ENCODE measurements at regions not wholly inside any gene's neighbourhood (a gene's known extent, or its start where the extent isn't known, plus 50 kb on each side); places are given as distances from the start of the nearest gene placed in this dataset.

DNA sequence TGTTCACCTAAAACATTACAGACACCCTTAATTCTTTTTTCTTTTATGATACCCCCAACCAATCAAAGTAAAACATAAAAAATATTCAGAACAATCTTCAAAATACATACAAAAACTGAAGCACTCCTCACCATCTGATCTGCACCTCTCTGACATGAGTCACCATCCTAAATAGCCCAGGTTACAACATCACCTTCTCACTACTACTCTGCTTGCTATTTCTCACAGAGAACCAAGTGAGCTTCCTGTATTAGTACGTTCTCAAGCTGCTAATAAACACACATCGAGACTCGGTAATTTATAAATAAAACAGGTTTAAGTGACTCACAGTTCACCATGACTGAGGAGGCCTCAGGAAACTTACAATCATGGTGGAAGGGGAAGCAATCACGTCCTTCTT lies 183.5 kb downstream of the CBLN2 start:
- no peak overlapping the region for H3K4me3 ChIP-seq (ENCODE audit: low read depth in 1 of 2, low read length in 2 of 2)
- H3K36me3 ChIP-seq (ENCODE audit: control insufficient read depth in 1 of 2, insufficient read depth in 2 of 2, low read length in 2 of 2), result no peaks in the 10 kb centered on the region
- peaks cover 0 to 3% of the 10 kb centered on the region in 2 donors for H3K9me3 ChIP-seq (ENCODE audit: control insufficient read depth in 1 of 2, low read length in 2 of 2)
- H3K27me3 ChIP-seq (ENCODE audit: low read depth, low read length), result no peaks in the 10 kb centered on the region
- H3K4me1 ChIP-seq (ENCODE audit: control insufficient read depth in 1 of 2, insufficient read depth in 2 of 2, low read length in 2 of 2), result no peaks in the 10 kb centered on the region
- no peak overlapping the region for H3K27ac ChIP-seq (ENCODE audit: low read length)

DNA sequence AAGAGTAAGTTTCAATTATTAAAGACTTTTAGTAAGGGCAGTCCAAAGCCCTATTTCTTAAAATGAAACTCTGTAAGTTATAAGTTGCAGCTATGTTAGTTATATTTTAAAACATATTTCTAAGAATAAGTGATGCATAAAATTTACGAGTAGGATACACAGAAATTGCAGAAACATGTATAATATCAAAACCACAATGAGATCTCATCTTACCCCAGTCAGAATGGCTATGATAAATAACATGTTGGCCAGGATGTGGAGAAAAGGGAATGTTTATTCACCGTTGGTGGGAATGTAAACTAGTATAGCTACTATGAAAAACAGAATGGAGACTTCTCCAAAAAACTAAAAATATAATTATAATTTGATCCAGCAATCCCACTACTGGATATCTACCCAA lies 201.2 kb downstream of the CBLN2 start:
- Histone ChIP-seq H3K27me3 (ENCODE audit: low read depth, low read length) (no peaks in the 10 kb centered on the region), H3K4me1 (ENCODE audit: control insufficient read depth in 1 of 2, insufficient read depth in 2 of 2, low read length in 2 of 2) (no peaks in the 10 kb centered on the region), H3K36me3 (ENCODE audit: control insufficient read depth in 1 of 2, insufficient read depth in 2 of 2, low read length in 2 of 2) (no peaks in the 10 kb centered on the region), H3K27ac (ENCODE audit: low read length) (no peak overlapping the region), H3K9me3 (ENCODE audit: control insufficient read depth in 1 of 2, low read length in 2 of 2) (no peaks in the 10 kb centered on the region), H3K4me3 (ENCODE audit: low read depth in 1 of 2, low read length in 2 of 2) (no peak overlapping the region)

DNA sequence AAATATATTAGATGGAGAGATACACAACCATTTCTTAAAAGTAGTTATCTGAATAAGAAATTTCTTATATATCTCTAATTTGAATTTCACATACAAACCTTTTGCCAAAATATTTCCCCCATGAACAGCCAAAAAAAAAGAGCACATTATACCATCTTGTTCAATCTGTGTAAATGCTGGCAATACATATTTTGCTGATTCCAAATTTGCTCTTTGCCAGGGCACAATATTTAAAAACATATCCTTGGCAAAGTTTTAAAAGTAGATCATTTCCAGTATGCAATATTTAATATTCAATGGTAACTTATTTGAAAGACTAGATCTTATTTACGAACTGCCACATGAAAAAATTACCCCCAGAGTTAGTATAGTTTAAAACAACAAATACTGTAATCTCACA lies 204.2 kb downstream of the CBLN2 start:
- no peaks in the 10 kb centered on the region for H3K4me1 ChIP-seq (ENCODE audit: control insufficient read depth in 1 of 2, insufficient read depth in 2 of 2, low read length in 2 of 2)
- H3K27me3 ChIP-seq (ENCODE audit: low read depth, low read length), result no peaks in the 10 kb centered on the region
- no peaks in the 10 kb centered on the region for H3K9me3 ChIP-seq (ENCODE audit: control insufficient read depth in 1 of 2, low read length in 2 of 2)
- no peak overlapping the region for H3K27ac ChIP-seq (ENCODE audit: low read length)
- no peak overlapping the region for H3K4me3 ChIP-seq (ENCODE audit: low read depth in 1 of 2, low read length in 2 of 2)
- H3K36me3 ChIP-seq (ENCODE audit: control insufficient read depth in 1 of 2, insufficient read depth in 2 of 2, low read length in 2 of 2), result no peaks in the 10 kb centered on the region

DNA sequence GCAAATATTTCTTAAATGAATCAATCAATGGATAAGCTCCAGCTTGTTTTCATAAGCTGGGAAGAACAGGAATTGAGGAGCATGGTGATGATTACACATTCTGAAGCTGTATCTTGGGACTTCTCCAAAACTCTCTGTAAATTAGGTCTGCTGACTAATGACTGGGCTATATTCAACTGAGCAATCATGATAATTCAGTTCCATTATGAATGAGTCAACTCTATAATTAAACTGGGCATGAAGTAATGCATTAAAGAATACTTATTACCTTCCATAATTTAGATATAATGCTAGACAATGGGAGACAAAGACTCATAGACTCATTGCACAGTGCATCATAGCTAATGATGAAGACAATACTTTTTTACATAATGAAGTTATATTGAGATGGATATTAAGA lies 207.4 kb downstream of the CBLN2 start:
- Histone ChIP-seq H3K4me1 (ENCODE audit: control insufficient read depth in 1 of 2, insufficient read depth in 2 of 2, low read length in 2 of 2) (no peaks in the 10 kb centered on the region), H3K4me3 (ENCODE audit: low read depth in 1 of 2, low read length in 2 of 2) (no peak overlapping the region), H3K9me3 (ENCODE audit: control insufficient read depth in 1 of 2, low read length in 2 of 2) (no peaks in the 10 kb centered on the region), H3K27ac (ENCODE audit: low read length) (no peak overlapping the region), H3K36me3 (ENCODE audit: control insufficient read depth in 1 of 2, insufficient read depth in 2 of 2, low read length in 2 of 2) (no peaks in the 10 kb centered on the region), H3K27me3 (ENCODE audit: low read depth, low read length) (no peaks in the 10 kb centered on the region)

DNA sequence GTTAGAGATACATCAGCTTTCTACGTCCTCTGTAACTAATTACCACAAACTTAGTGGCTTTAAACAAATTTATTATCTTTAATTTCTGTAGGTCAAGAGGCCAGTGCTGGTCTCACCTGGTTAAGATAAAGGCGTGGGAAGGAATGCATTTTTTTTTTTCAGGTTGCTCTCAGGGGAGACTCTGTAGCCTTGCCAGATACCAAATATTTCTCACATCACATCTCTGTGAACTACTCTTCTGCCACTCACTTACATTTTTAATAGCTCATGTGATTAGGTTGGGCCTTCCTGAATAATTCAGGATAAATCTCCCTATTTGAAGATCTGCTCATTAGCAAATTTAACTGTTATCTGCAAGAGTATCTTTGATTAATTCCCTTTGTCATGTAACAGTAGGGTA lies 214.6 kb downstream of the CBLN2 start:
- no peaks in the 10 kb centered on the region for H3K4me1 ChIP-seq (ENCODE audit: control insufficient read depth in 1 of 2, insufficient read depth in 2 of 2, low read length in 2 of 2)
- no peaks in the 10 kb centered on the region for H3K27me3 ChIP-seq (ENCODE audit: low read depth, low read length)
- peaks cover 0 to 3% of the 10 kb centered on the region in 2 donors for H3K9me3 ChIP-seq (ENCODE audit: control insufficient read depth in 1 of 2, low read length in 2 of 2)
- no peaks in the 10 kb centered on the region for H3K36me3 ChIP-seq (ENCODE audit: control insufficient read depth in 1 of 2, insufficient read depth in 2 of 2, low read length in 2 of 2)
- no peak overlapping the region for H3K4me3 ChIP-seq (ENCODE audit: low read depth in 1 of 2, low read length in 2 of 2)
- H3K27ac ChIP-seq (ENCODE audit: low read length), result no peak overlapping the region

DNA sequence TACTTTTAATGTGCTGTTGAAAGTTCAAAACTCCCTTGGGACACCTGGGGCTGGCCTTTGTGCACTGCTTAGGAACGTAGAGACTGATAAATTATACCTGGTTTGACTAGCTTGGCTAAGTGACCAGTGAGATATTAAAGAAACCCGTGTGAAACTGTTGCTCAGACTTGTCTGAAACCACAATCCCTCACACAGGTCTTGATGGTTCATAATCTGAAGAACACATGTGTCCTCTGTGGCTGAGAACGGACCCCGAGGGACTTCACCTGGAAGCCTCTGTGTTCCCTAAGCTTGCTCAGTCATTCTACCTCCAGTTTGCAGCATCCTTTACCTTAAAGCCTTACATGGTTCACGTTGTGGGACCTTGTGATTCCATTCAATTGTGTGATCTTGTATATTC lies 218.8 kb downstream of the CBLN2 start:
- Histone ChIP-seq H3K4me1 (ENCODE audit: control insufficient read depth in 1 of 2, insufficient read depth in 2 of 2, low read length in 2 of 2) (no peaks in the 10 kb centered on the region), H3K4me3 (ENCODE audit: low read depth in 1 of 2, low read length in 2 of 2) (no peak overlapping the region), H3K36me3 (ENCODE audit: control insufficient read depth in 1 of 2, insufficient read depth in 2 of 2, low read length in 2 of 2) (no peaks in the 10 kb centered on the region), H3K27ac (ENCODE audit: low read length) (no peak overlapping the region), H3K9me3 (ENCODE audit: control insufficient read depth in 1 of 2, low read length in 2 of 2) (peaks cover 0 to 3% of the 10 kb centered on the region in 2 donors), H3K27me3 (ENCODE audit: low read depth, low read length) (no peaks in the 10 kb centered on the region)

DNA sequence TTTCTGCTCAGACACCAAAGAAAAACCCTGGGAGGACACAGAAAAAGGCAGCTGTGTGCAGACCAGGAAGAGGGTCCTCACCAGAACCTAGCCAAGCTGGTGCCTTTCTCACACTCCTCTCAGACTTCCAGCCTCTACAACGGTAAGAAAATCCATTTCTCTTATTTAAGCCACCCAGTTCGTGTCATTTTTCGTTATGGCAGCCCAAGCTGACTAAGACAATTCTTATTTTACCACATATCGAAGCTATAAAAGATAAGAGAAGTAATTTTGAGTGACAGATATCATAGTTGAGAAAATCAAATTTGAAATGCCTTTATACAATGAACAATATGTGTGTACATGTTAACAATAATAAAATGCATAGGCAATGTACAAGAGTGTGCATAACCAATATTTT lies 219.5 kb downstream of the CBLN2 start:
- Histone ChIP-seq H3K27ac (ENCODE audit: low read length) (no peak overlapping the region), H3K4me1 (ENCODE audit: control insufficient read depth in 1 of 2, insufficient read depth in 2 of 2, low read length in 2 of 2) (no peaks in the 10 kb centered on the region), H3K4me3 (ENCODE audit: low read depth in 1 of 2, low read length in 2 of 2) (no peak overlapping the region), H3K36me3 (ENCODE audit: control insufficient read depth in 1 of 2, insufficient read depth in 2 of 2, low read length in 2 of 2) (no peaks in the 10 kb centered on the region), H3K27me3 (ENCODE audit: low read depth, low read length) (no peaks in the 10 kb centered on the region), H3K9me3 (ENCODE audit: control insufficient read depth in 1 of 2, low read length in 2 of 2) (no peaks in the 10 kb centered on the region)

DNA sequence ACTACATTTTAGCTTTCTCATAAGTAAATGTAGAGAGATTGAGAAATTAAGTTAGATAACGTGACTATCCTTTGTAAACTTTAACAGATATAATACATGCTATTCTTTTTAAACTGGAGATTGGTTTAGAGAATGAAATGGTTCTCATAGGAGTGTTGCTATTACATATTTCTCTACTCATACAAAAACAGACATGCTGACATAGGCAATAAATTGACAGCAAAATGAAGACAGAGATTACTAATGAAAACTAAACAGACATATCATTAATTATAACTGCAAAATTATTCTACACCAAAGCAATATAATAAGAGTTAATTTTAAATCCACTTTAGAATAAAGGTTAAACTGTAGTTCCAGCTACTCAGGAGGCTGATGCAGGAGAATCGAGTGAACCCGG lies 227.6 kb downstream of the CBLN2 start:
- H3K4me3 ChIP-seq (ENCODE audit: low read depth in 1 of 2, low read length in 2 of 2), result no peak overlapping the region
- H3K36me3 ChIP-seq (ENCODE audit: control insufficient read depth in 1 of 2, insufficient read depth in 2 of 2, low read length in 2 of 2), result no peaks in the 10 kb centered on the region
- H3K9me3 ChIP-seq (ENCODE audit: control insufficient read depth in 1 of 2, low read length in 2 of 2), result no peaks in the 10 kb centered on the region
- H3K27me3 ChIP-seq (ENCODE audit: low read depth, low read length), result no peaks in the 10 kb centered on the region
- H3K4me1 ChIP-seq (ENCODE audit: control insufficient read depth in 1 of 2, insufficient read depth in 2 of 2, low read length in 2 of 2), result no peaks in the 10 kb centered on the region
- H3K27ac ChIP-seq (ENCODE audit: low read length), result no peak overlapping the region

DNA sequence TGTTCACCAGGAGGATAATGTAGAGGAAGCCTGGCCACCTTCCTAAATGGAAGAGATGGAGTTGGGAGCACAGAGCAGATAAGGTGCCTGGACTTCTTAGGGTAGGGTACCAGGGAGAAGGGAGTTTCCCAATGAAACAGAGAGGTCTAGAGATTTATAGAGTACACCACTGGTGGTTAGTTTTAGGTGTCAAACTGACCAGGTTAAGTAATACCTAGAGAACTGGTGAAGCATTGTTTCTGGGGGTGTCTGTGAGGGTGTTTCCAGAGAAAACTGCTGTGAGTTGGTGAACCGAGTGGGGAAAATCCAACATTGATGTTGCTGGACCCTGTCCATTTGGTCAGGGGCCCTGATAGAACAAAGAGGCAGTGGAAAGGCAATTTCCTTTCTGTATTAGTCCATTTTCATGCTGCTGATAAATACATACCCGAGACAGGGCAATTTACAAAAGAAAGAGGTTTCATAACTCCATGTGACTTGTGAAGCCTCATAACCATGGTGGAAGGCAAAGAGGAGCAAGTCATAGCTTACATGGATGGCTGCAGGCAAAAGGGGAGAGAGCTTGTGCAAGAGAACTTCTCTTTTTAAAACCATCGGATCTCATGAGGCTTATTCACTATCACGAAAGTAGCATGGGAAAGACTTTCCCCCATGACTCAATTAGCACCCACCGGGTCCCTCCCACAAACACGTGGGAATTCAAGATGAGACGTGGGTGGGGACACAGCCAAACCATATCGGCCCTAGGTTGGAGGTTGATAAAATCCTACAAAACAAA lies 260.8 kb downstream of the CBLN2 start:
- H3K9me3 ChIP-seq (ENCODE audit: control insufficient read depth in 1 of 2, low read length in 2 of 2), result no peaks in the 10 kb centered on the region
- no peak overlapping the region for H3K27ac ChIP-seq (ENCODE audit: low read length)
- no peaks in the 10 kb centered on the region for H3K4me1 ChIP-seq (ENCODE audit: control insufficient read depth in 1 of 2, insufficient read depth in 2 of 2, low read length in 2 of 2)
- no peaks in the 10 kb centered on the region for H3K27me3 ChIP-seq (ENCODE audit: low read depth, low read length)
- H3K4me3 ChIP-seq (ENCODE audit: low read depth in 1 of 2, low read length in 2 of 2), result no peak overlapping the region
- no peaks in the 10 kb centered on the region for H3K36me3 ChIP-seq (ENCODE audit: control insufficient read depth in 1 of 2, insufficient read depth in 2 of 2, low read length in 2 of 2)

DNA sequence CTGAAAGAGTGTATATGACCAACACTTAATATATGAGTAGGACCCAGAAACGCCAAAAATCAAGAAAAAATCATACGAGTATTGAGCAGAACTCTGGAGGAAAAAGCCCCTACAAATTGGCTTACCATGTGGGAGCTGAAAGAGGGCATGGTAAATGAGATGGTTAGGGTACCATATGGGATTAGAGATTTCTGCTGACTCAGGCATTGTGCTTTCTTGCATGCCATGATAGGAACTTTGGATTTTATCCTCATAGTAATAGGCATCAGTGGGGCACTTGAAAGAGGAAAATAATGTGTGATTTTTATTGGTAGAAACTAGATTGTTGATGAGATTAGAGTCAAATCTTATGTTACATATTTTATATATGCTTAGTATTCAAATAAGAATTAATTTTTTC lies 271.1 kb downstream of the CBLN2 start:
- H3K36me3 ChIP-seq (ENCODE audit: control insufficient read depth in 1 of 2, insufficient read depth in 2 of 2, low read length in 2 of 2), result no peaks in the 10 kb centered on the region
- H3K4me1 ChIP-seq (ENCODE audit: control insufficient read depth in 1 of 2, insufficient read depth in 2 of 2, low read length in 2 of 2), result no peaks in the 10 kb centered on the region
- H3K27ac ChIP-seq (ENCODE audit: low read length), result no peak overlapping the region
- H3K9me3 ChIP-seq (ENCODE audit: control insufficient read depth in 1 of 2, low read length in 2 of 2), result peaks cover 0 to 2% of the 10 kb centered on the region in 2 donors
- H3K27me3 ChIP-seq (ENCODE audit: low read depth, low read length), result no peaks in the 10 kb centered on the region
- no peak overlapping the region for H3K4me3 ChIP-seq (ENCODE audit: low read depth in 1 of 2, low read length in 2 of 2)

DNA sequence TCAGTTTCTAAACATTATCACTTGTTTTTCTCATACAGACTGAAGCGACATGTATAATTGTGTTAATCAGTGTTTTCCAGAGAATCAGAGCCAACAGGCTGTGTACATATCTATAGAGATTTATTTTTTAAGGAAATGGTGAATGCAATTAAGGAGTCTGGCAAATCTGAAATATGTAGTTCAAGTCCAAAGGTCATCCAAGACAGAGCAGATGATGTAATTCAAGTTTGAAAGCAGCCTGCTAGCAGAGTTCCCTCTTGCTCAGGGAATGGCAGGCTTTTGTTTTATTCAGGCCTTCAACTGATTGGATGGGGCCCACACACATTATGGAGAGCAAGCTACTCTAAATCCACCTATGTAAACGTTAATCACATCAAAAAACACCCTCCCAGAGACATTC lies 282.6 kb downstream of the CBLN2 start:
- H3K27me3 ChIP-seq (ENCODE audit: low read depth, low read length), result no peaks in the 10 kb centered on the region
- no peaks in the 10 kb centered on the region for H3K9me3 ChIP-seq (ENCODE audit: control insufficient read depth in 1 of 2, low read length in 2 of 2)
- H3K4me1 ChIP-seq (ENCODE audit: control insufficient read depth in 1 of 2, insufficient read depth in 2 of 2, low read length in 2 of 2), result no peaks in the 10 kb centered on the region
- H3K4me3 ChIP-seq (ENCODE audit: low read depth in 1 of 2, low read length in 2 of 2), result no peak overlapping the region
- no peak overlapping the region for H3K27ac ChIP-seq (ENCODE audit: low read length)
- H3K36me3 ChIP-seq (ENCODE audit: control insufficient read depth in 1 of 2, insufficient read depth in 2 of 2, low read length in 2 of 2), result no peaks in the 10 kb centered on the region

DNA sequence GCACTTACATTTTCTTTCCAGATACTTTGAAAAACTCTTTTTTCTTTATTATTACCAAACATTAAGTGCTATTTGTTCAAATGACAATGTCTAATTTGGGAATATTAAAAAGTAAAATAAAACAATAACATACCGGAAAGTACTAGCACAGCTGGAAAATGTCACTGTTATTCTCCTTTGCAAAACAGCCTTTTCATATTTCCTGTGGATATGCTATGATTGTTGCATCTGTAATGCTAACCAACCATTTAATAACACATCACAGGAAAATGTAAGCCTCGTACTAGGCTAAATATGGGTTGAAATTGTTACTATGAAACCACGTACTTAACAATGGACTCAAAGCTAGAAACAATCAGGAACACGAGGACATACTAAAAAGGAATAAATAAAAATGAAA lies 298.1 kb downstream of the CBLN2 start:
- H3K4me1 ChIP-seq (ENCODE audit: control insufficient read depth in 1 of 2, insufficient read depth in 2 of 2, low read length in 2 of 2), result no peaks in the 10 kb centered on the region
- H3K36me3 ChIP-seq (ENCODE audit: control insufficient read depth in 1 of 2, insufficient read depth in 2 of 2, low read length in 2 of 2), result no peaks in the 10 kb centered on the region
- H3K27me3 ChIP-seq (ENCODE audit: low read depth, low read length), result no peaks in the 10 kb centered on the region
- H3K9me3 ChIP-seq (ENCODE audit: control insufficient read depth in 1 of 2, low read length in 2 of 2), result no peaks in the 10 kb centered on the region
- no peak overlapping the region for H3K27ac ChIP-seq (ENCODE audit: low read length)
- no peak overlapping the region for H3K4me3 ChIP-seq (ENCODE audit: low read depth in 1 of 2, low read length in 2 of 2)
